PC-9 (cell line): ENCODE measurements at regions not wholly inside any gene's neighbourhood (a gene's known extent, or its start where the extent isn't known, plus 50 kb on each side); places are given as distances from the start of the nearest gene placed in this dataset.

ENCODE experiments used
- CTCF ChIP-seq: fragments of 200-600 bp; sonication (generic); conservative IDR thresholded peaks from 2 replicates; pipeline ENCODE4 v1.6.1; 2017; ENCODE audit warnings: mixed run types, antibody characterized with exemption, mild to moderate bottlenecking, moderate library complexity
- EZH2 ChIP-seq: fragments of 200-600 bp; sonication (generic); IDR thresholded peaks from 2 replicates; pipeline ENCODE4 v1.8.0; 2017; ENCODE audit warnings: antibody characterized with exemption, low read depth

- TF ChIP-seq CTCF (no peak), EZH2 (no peak)
These were observed 153.4 kb downstream of the LIPI start for GRCh38 chr21:14057313-14057712.
